ENCODE measurements at regions not wholly inside any gene's neighbourhood (a gene's known extent, or its start where the extent isn't known, plus 50 kb on each side); places are given as distances from the start of the nearest gene placed in this dataset.

- H3K4me1 ChIP-seq (ENCODE audit: control insufficient read depth in 1 of 2, insufficient read depth in 2 of 2, low read length in 2 of 2) = no peaks in the 10 kb centered on the region
- peak overlapping the region; percentile 5 to 30 for H3K4me3 ChIP-seq (ENCODE audit: low read depth in 1 of 2, low read length in 2 of 2)
- no peak overlapping the region for H3K27ac ChIP-seq (ENCODE audit: low read length)
- H3K9me3 ChIP-seq (ENCODE audit: control insufficient read depth in 1 of 2, low read length in 2 of 2) = no peaks in the 10 kb centered on the region
- H3K36me3 ChIP-seq (ENCODE audit: control insufficient read depth in 1 of 2, insufficient read depth in 2 of 2, low read length in 2 of 2) = no peaks in the 10 kb centered on the region
- no peaks in the 10 kb centered on the region for H3K27me3 ChIP-seq (ENCODE audit: low read depth, low read length)
Observed at GRCh38 chr5:165502893-165503691, 1997.7 kb downstream of the MAT2B start.

GRCh38 chr5:165504674-165505073 lies 1999.3 kb downstream of the MAT2B start:
- H3K36me3 ChIP-seq (ENCODE audit: control insufficient read depth in 1 of 2, insufficient read depth in 2 of 2, low read length in 2 of 2) = no peaks in the 10 kb centered on the region
- no peaks in the 10 kb centered on the region for H3K4me1 ChIP-seq (ENCODE audit: control insufficient read depth in 1 of 2, insufficient read depth in 2 of 2, low read length in 2 of 2)
- H3K27me3 ChIP-seq (ENCODE audit: low read depth, low read length) = no peaks in the 10 kb centered on the region
- no peak overlapping the region for H3K4me3 ChIP-seq (ENCODE audit: low read depth in 1 of 2, low read length in 2 of 2)
- no peaks in the 10 kb centered on the region for H3K9me3 ChIP-seq (ENCODE audit: control insufficient read depth in 1 of 2, low read length in 2 of 2)
- no peak overlapping the region for H3K27ac ChIP-seq (ENCODE audit: low read length)

DNA sequence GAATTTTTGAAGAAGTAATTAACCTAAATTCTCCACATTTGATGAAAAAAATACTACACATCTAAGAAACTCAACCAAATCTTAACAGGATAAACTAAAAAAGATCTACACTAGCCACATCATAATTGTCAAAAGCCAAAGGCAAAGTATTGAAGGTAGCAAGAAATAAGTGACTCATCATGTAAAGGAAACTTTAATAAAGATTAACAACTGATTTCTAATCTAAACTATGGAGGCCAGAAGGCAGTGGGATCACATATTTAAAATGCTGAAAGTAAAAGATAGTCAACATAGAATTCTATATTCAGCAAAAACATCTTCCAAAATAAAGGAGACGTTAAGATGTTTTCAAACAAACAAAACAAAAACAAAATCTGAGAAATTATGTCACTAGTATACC lies 2002.9 kb downstream of the MAT2B start:
- Histone ChIP-seq H3K4me1 (ENCODE audit: control insufficient read depth in 1 of 2, insufficient read depth in 2 of 2, low read length in 2 of 2) (no peaks in the 10 kb centered on the region), H3K36me3 (ENCODE audit: control insufficient read depth in 1 of 2, insufficient read depth in 2 of 2, low read length in 2 of 2) (no peaks in the 10 kb centered on the region), H3K27ac (ENCODE audit: low read length) (no peak overlapping the region), H3K27me3 (ENCODE audit: low read depth, low read length) (no peaks in the 10 kb centered on the region), H3K4me3 (ENCODE audit: low read depth in 1 of 2, low read length in 2 of 2) (no peak overlapping the region), H3K9me3 (ENCODE audit: control insufficient read depth in 1 of 2, low read length in 2 of 2) (no peaks in the 10 kb centered on the region)

DNA sequence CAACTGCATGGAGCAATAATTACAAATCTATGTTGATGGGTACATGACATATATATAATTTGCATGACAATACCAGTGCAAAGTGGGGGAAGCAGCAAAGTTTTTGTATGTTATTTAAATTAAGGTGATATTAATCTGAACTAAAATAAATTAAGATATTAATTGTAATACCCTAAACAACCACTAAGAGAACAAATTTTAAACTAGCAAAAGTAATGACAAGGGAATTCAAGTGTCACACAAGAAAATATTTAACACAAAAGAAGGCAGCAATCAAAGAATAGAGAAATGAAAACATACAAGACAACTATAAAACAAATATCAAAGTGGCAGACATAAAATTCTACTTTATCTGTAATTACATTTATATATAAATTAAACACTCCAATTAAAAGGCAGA lies 2003.4 kb downstream of the MAT2B start:
- Histone ChIP-seq H3K27ac (ENCODE audit: low read length) (no peak overlapping the region), H3K4me1 (ENCODE audit: control insufficient read depth in 1 of 2, insufficient read depth in 2 of 2, low read length in 2 of 2) (no peaks in the 10 kb centered on the region), H3K4me3 (ENCODE audit: low read depth in 1 of 2, low read length in 2 of 2) (no peak overlapping the region), H3K27me3 (ENCODE audit: low read depth, low read length) (no peaks in the 10 kb centered on the region), H3K9me3 (ENCODE audit: control insufficient read depth in 1 of 2, low read length in 2 of 2) (no peaks in the 10 kb centered on the region), H3K36me3 (ENCODE audit: control insufficient read depth in 1 of 2, insufficient read depth in 2 of 2, low read length in 2 of 2) (no peaks in the 10 kb centered on the region)

DNA sequence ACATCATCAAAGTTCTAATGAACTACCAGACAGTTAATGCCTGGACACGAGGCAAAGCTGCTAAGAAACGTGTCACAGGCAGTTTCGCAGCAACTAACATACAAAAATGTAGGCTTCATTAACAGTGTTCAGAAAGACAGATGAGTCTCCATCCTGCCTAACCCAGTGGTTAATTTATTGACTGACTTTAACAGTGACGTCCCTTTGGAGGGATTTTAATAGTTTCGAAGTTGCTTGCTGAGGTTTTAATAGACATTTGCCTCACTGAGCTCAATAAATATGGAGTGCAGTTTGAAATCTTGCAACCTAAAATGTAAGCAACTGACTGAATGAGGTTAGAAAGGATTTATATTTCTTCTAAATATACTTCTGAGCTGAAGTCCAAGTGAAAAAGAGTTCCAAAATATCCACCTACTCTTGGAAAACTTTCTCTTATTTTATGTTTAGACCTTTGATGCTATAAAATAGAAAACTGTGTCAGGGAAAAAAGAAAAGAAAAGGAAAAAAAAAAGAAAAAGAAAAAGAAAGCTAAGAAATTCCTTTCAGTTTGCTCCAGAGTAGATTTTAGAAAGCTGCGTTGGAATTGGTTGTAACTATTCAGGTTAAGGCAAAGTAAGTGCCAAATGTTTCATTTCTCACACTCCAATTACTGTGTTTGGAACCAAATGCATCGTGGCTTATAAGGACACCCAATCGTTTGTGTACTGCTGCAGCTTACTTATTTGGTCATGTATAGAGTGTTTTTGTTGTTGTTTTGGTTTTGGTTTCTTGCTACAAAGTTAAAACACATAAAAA lies 2016.6 kb downstream of the MAT2B start:
- no peaks in the 10 kb centered on the region for H3K9me3 ChIP-seq (ENCODE audit: control insufficient read depth in 1 of 2, low read length in 2 of 2)
- no peaks in the 10 kb centered on the region for H3K36me3 ChIP-seq (ENCODE audit: control insufficient read depth in 1 of 2, insufficient read depth in 2 of 2, low read length in 2 of 2)
- no peaks in the 10 kb centered on the region for H3K27me3 ChIP-seq (ENCODE audit: low read depth, low read length)
- no peak overlapping the region for H3K4me3 ChIP-seq (ENCODE audit: low read depth in 1 of 2, low read length in 2 of 2)
- H3K27ac ChIP-seq (ENCODE audit: low read length) = no peak overlapping the region
- no peaks in the 10 kb centered on the region for H3K4me1 ChIP-seq (ENCODE audit: control insufficient read depth in 1 of 2, insufficient read depth in 2 of 2, low read length in 2 of 2)

GRCh38 chr5:165525271-165525670 lies 2019.9 kb downstream of the MAT2B start:
- Histone ChIP-seq H3K4me1 (ENCODE audit: control insufficient read depth in 1 of 2, insufficient read depth in 2 of 2, low read length in 2 of 2) (no peaks in the 10 kb centered on the region), H3K9me3 (ENCODE audit: control insufficient read depth in 1 of 2, low read length in 2 of 2) (peaks cover 0 to 9% of the 10 kb centered on the region in 2 donors), H3K27me3 (ENCODE audit: low read depth, low read length) (no peaks in the 10 kb centered on the region), H3K36me3 (ENCODE audit: control insufficient read depth in 1 of 2, insufficient read depth in 2 of 2, low read length in 2 of 2) (no peaks in the 10 kb centered on the region), H3K27ac (ENCODE audit: low read length) (no peak overlapping the region), H3K4me3 (ENCODE audit: low read depth in 1 of 2, low read length in 2 of 2) (no peak overlapping the region)

DNA sequence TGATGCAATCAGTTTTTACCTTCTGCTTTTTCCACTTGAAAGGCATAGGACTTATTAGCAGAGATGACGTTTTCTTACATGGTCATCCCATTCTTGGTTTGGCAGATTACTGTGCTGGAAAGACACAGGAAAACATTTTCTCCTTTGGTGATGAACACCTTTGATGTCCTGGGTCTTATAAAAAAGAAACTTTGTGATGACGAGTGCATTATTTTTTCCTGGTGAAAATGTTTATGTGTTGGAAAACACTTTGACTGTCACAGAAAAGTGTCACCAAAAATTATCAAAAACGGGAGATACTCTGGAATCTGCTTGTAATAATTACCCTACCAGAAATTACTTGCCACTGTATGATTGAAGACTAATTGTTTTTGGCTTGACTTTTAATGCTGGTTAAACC lies 2020.9 kb downstream of the MAT2B start:
- no peak overlapping the region for H3K27ac ChIP-seq (ENCODE audit: low read length)
- no peaks in the 10 kb centered on the region for H3K27me3 ChIP-seq (ENCODE audit: low read depth, low read length)
- no peaks in the 10 kb centered on the region for H3K36me3 ChIP-seq (ENCODE audit: control insufficient read depth in 1 of 2, insufficient read depth in 2 of 2, low read length in 2 of 2)
- H3K4me3 ChIP-seq (ENCODE audit: low read depth in 1 of 2, low read length in 2 of 2) = no peak overlapping the region
- H3K9me3 ChIP-seq (ENCODE audit: control insufficient read depth in 1 of 2, low read length in 2 of 2) = peaks cover 0 to 9% of the 10 kb centered on the region in 2 donors
- H3K4me1 ChIP-seq (ENCODE audit: control insufficient read depth in 1 of 2, insufficient read depth in 2 of 2, low read length in 2 of 2) = no peaks in the 10 kb centered on the region

- no peaks in the 10 kb centered on the region for H3K27me3 ChIP-seq (ENCODE audit: low read depth, low read length)
- H3K4me3 ChIP-seq (ENCODE audit: low read depth in 1 of 2, low read length in 2 of 2) = no peak overlapping the region
- no peaks in the 10 kb centered on the region for H3K4me1 ChIP-seq (ENCODE audit: control insufficient read depth in 1 of 2, insufficient read depth in 2 of 2, low read length in 2 of 2)
- no peaks in the 10 kb centered on the region for H3K36me3 ChIP-seq (ENCODE audit: control insufficient read depth in 1 of 2, insufficient read depth in 2 of 2, low read length in 2 of 2)
- H3K27ac ChIP-seq (ENCODE audit: low read length) = no peak overlapping the region
- H3K9me3 ChIP-seq (ENCODE audit: control insufficient read depth in 1 of 2, low read length in 2 of 2) = peaks cover 0 to 9% of the 10 kb centered on the region in 2 donors
Observed at GRCh38 chr5:165527577-165527976, 2022.2 kb downstream of the MAT2B start.

DNA sequence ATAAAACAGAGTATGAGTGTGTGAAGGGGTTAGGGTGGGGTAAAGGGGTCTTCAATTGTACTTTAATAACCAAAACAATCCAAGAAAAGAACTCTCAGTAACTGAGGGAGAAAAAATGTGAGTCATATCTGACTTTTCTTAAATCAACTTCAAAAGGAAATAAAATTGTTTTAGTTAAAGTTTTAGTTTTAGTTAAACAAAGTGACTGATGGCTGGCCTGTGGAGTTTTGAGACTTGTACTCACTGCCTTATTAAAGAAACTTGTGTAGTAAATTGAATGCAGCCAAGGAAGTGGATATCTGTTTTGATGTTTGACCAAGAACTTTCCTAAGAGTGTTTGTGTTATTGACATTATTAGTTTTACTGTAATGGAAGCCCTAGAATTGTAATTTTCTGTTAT lies 2032.6 kb downstream of the MAT2B start:
- Histone ChIP-seq H3K9me3 (ENCODE audit: control insufficient read depth in 1 of 2, low read length in 2 of 2) (no peaks in the 10 kb centered on the region), H3K4me1 (ENCODE audit: control insufficient read depth in 1 of 2, insufficient read depth in 2 of 2, low read length in 2 of 2) (no peaks in the 10 kb centered on the region), H3K27ac (ENCODE audit: low read length) (no peak overlapping the region), H3K36me3 (ENCODE audit: control insufficient read depth in 1 of 2, insufficient read depth in 2 of 2, low read length in 2 of 2) (no peaks in the 10 kb centered on the region), H3K27me3 (ENCODE audit: low read depth, low read length) (no peaks in the 10 kb centered on the region), H3K4me3 (ENCODE audit: low read depth in 1 of 2, low read length in 2 of 2) (no peak overlapping the region)

GRCh38 chr5:165559645-165560044 lies 2054.2 kb downstream of the MAT2B start:
- Histone ChIP-seq H3K27ac (ENCODE audit: low read length) (no peak overlapping the region), H3K4me1 (ENCODE audit: control insufficient read depth in 1 of 2, insufficient read depth in 2 of 2, low read length in 2 of 2) (no peaks in the 10 kb centered on the region), H3K27me3 (ENCODE audit: low read depth, low read length) (no peaks in the 10 kb centered on the region), H3K36me3 (ENCODE audit: control insufficient read depth in 1 of 2, insufficient read depth in 2 of 2, low read length in 2 of 2) (no peaks in the 10 kb centered on the region), H3K9me3 (ENCODE audit: control insufficient read depth in 1 of 2, low read length in 2 of 2) (no peaks in the 10 kb centered on the region), H3K4me3 (ENCODE audit: low read depth in 1 of 2, low read length in 2 of 2) (no peak overlapping the region)

DNA sequence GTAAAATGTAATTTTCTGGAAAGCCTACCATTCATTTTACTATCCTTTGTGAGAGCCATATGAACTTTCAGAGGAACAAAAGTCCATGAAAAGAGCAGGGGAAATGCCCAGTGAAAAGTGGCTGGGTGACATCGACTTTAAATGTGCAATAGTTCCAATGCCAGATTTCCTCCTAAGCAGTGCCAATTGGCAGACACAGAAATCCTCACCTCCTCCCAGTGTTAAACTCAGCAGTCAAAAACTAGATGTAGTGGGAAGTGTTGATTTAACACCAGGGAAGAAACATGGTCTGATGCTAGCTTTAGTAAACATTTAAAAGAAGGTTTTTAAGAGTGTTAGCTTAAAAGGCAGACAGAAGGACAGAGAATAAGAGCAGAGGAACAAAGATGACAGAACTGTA lies 2055.2 kb downstream of the MAT2B start:
- H3K9me3 ChIP-seq (ENCODE audit: control insufficient read depth in 1 of 2, low read length in 2 of 2) = no peaks in the 10 kb centered on the region
- no peaks in the 10 kb centered on the region for H3K36me3 ChIP-seq (ENCODE audit: control insufficient read depth in 1 of 2, insufficient read depth in 2 of 2, low read length in 2 of 2)
- no peaks in the 10 kb centered on the region for H3K4me1 ChIP-seq (ENCODE audit: control insufficient read depth in 1 of 2, insufficient read depth in 2 of 2, low read length in 2 of 2)
- no peak overlapping the region for H3K4me3 ChIP-seq (ENCODE audit: low read depth in 1 of 2, low read length in 2 of 2)
- no peak overlapping the region for H3K27ac ChIP-seq (ENCODE audit: low read length)
- no peaks in the 10 kb centered on the region for H3K27me3 ChIP-seq (ENCODE audit: low read depth, low read length)

Data from muscle layer of duodenum (tissue), 2 donors.